ENCODE measurements at regions not wholly inside any gene's neighbourhood (a gene's known extent, or its start where the extent isn't known, plus 50 kb on each side); places are given as distances from the start of the nearest gene placed in this dataset.
A peak's percentile ranks its signal among the peaks of the same experiment; 100 is the strongest.

GRCh38 chr5:109953761-109954160 is 264.0 kb downstream of the MAN2A1 start:
- Histone ChIP-seq H3K27ac (ENCODE audit: insufficient read depth, low read depth, low read length) (no peak overlapping the region), H3K27me3 (ENCODE audit: control insufficient read depth in 2 of 2, insufficient read depth in 2 of 2, low read length in 2 of 2) (no peaks in the 10 kb centered on the region), H3K4me1 (ENCODE audit: control insufficient read depth, extremely low read depth, insufficient read depth, low read length) (no peaks in the 10 kb centered on the region), H3K9me1 (replicated peaks; ENCODE audit: control insufficient read depth, extremely low read depth, insufficient read depth, low read length) (no peaks in the 10 kb centered on the region), H3K9ac (replicated peaks; ENCODE audit: extremely low read depth, insufficient read depth, low read length) (no peak overlapping the region), H3K9me3 (replicated peaks; ENCODE audit: control insufficient read depth, insufficient read depth, low read length) (no peaks in the 10 kb centered on the region), H4K20me1 (replicated peaks; ENCODE audit: control insufficient read depth, extremely low read depth, insufficient read depth, low read length) (no peaks in the 10 kb centered on the region), H3K4me2 (ENCODE audit: insufficient read depth, low read length) (no peak overlapping the region), H3K4me3 (replicated peaks in 1 of 3; ENCODE audit: insufficient read depth in 1 of 3, low read depth in 1 of 3, low read length in 3 of 3) (no peak overlapping the region), H2AFZ (ENCODE audit: low read depth, low read length) (no peak overlapping the region), H3K79me2 (ENCODE audit: control insufficient read depth, insufficient read depth, low read length) (no peaks in the 10 kb centered on the region), H3K36me3 (ENCODE audit: control insufficient read depth in 2 of 2, extremely low read depth in 1 of 2, insufficient read depth in 2 of 2, low read length in 2 of 2) (no peaks in the 10 kb centered on the region)
- CTCF ChIA-PET: no interaction called here
- dilution Hi-C loops (cut with MboI; ENCODE audit: extremely low pct_ligation_motif_present, low sequenced_read_pairs) (no loop called here), intact Hi-C loops (cut with micrococcal nuclease) (no loop called here)
- FAIRE-seq: no peak
- DNase-seq (ENCODE audit: low read depth, low spot score): no peak
- POLR2A ChIA-PET: no interaction called here
- BruUV-seq (replicated peaks): no TSS peak
- TF ChIP-seq EZH2 (IDR thresholded peaks at IDR 0.05; ENCODE audit: borderline replicate concordance, low read depth, low read length, severe bottlenecking) (no peak), MAX (IDR thresholded peaks at IDR 0.05; ENCODE audit: insufficient read depth, insufficient read length) (no peak), FOS (IDR thresholded peaks at IDR 0.05; ENCODE audit: borderline replicate concordance, insufficient read depth, low read length) (no peak), MYC (IDR thresholded peaks at IDR 0.05; ENCODE audit: low read depth, low read length) (no peak)

GRCh38 chr5:109956884-109957283 is 267.2 kb downstream of the MAN2A1 start:
- BruUV-seq (replicated peaks): no TSS peak
- DNase-seq (ENCODE audit: low read depth, low spot score): peak; percentile 28
- Histone ChIP-seq H3K4me1 (ENCODE audit: control insufficient read depth, extremely low read depth, insufficient read depth, low read length) (no peaks in the 10 kb centered on the region), H3K9ac (replicated peaks; ENCODE audit: extremely low read depth, insufficient read depth, low read length) (no peak overlapping the region), H3K27me3 (ENCODE audit: control insufficient read depth in 2 of 2, insufficient read depth in 2 of 2, low read length in 2 of 2) (no peaks in the 10 kb centered on the region), H3K79me2 (ENCODE audit: control insufficient read depth, insufficient read depth, low read length) (no peaks in the 10 kb centered on the region), H3K27ac (ENCODE audit: insufficient read depth, low read depth, low read length) (no peak overlapping the region), H3K4me3 (replicated peaks in 1 of 3; ENCODE audit: insufficient read depth in 1 of 3, low read depth in 1 of 3, low read length in 3 of 3) (no peak overlapping the region), H3K9me3 (replicated peaks; ENCODE audit: control insufficient read depth, insufficient read depth, low read length) (no peaks in the 10 kb centered on the region), H4K20me1 (replicated peaks; ENCODE audit: control insufficient read depth, extremely low read depth, insufficient read depth, low read length) (no peaks in the 10 kb centered on the region), H2AFZ (ENCODE audit: low read depth, low read length) (no peak overlapping the region), H3K36me3 (ENCODE audit: control insufficient read depth in 2 of 2, extremely low read depth in 1 of 2, insufficient read depth in 2 of 2, low read length in 2 of 2) (no peaks in the 10 kb centered on the region), H3K4me2 (ENCODE audit: insufficient read depth, low read length) (no peak overlapping the region), H3K9me1 (replicated peaks; ENCODE audit: control insufficient read depth, extremely low read depth, insufficient read depth, low read length) (no peaks in the 10 kb centered on the region)
- dilution Hi-C loops (cut with MboI; ENCODE audit: extremely low pct_ligation_motif_present, low sequenced_read_pairs): no loop called here
- no peak for FAIRE-seq
- TF ChIP-seq POLR2A (IDR thresholded peaks at IDR 0.05; ENCODE audit: low read depth, low read length): no peak
- no peak for TF ChIP-seq GATA2 (IDR thresholded peaks at IDR 0.05; ENCODE audit: insufficient read depth, insufficient read length, low read depth, low read length)
- no peak for TF ChIP-seq POLR2AphosphoS5 (IDR thresholded peaks at IDR 0.05; ENCODE audit: insufficient read depth, low read depth, low read length)
- TF ChIP-seq CTCF (IDR thresholded peaks at IDR 0.05; ENCODE audit: extremely low read depth in 1 of 2, insufficient read depth in 1 of 2, low read depth in 1 of 2, low read length in 2 of 2): no peak
- TF ChIP-seq MAX (IDR thresholded peaks at IDR 0.05; ENCODE audit: insufficient read depth, insufficient read length): no peak
- TF ChIP-seq JUN (IDR thresholded peaks at IDR 0.05; ENCODE audit: borderline replicate concordance, insufficient read depth, insufficient read length, low read depth): no peak
- no peak for TF ChIP-seq EZH2 (IDR thresholded peaks at IDR 0.05; ENCODE audit: borderline replicate concordance, low read depth, low read length, severe bottlenecking)
- TF ChIP-seq FOS (IDR thresholded peaks at IDR 0.05; ENCODE audit: borderline replicate concordance, insufficient read depth, low read length): no peak
- no peak for TF ChIP-seq MYC (IDR thresholded peaks at IDR 0.05; ENCODE audit: low read depth, low read length)
- POLR2A ChIA-PET: no interaction called here
- CTCF ChIA-PET: no interaction called here
- intact Hi-C loops (cut with micrococcal nuclease): no loop called here

All from endothelial cell of umbilical vein (primary cell).